HG02970 (cell line): ENCODE measurements at regions not wholly inside any gene's neighbourhood (a gene's known extent, or its start where the extent isn't known, plus 50 kb on each side); places are given as distances from the start of the nearest gene placed in this dataset.

Experiments
- ATAC-seq: cut with Tn5 transposase; IDR thresholded peaks from one replicate; pipeline ENCODE4 v1.9.1; 2021; ENCODE audit warnings: mild to moderate bottlenecking, moderate library complexity, moderate number of reproducible peaks; ENCODE audit not compliant: unreplicated experiment, low FRiP score

- no peak for ATAC-seq
These were observed 94.7 kb upstream of the PRR20A start for GRCh38 chr13:57045826-57046546.

GRCh38 chr13:57056601-57057180 is 84.0 kb upstream of the PRR20A start:
- no peak for ATAC-seq

- ATAC-seq, result no peak
These were observed 77.7 kb upstream of the PRR20A start for GRCh38 chr13:57063007-57063406.

- ATAC-seq, result no peak
These were observed 66.7 kb upstream of the PRR20A start for GRCh38 chr13:57073983-57074382.

- ATAC-seq, result no peak
These were observed 65.1 kb upstream of the PRR20A start for GRCh38 chr13:57075588-57075987.

- ATAC-seq, result no peak
These were observed 53.7 kb upstream of the PRR20A start for GRCh38 chr13:57087006-57087405.
